PC-3 (cell line): ENCODE measurements at regions not wholly inside any gene's neighbourhood (a gene's known extent, or its start where the extent isn't known, plus 50 kb on each side); places are given as distances from the start of the nearest gene placed in this dataset.

Experiments
- ATAC-seq: fragments of 200-7000 bp; cut with Tn5 transposase; 2 replicates; pipeline ENCODE4 v1.9.1; 2020; ENCODE audit warnings: mild to moderate bottlenecking, moderate library complexity
- BruUV-seq: library from RNA; stranded (reverse); fragments of 400-500 nt; replicated peaks from 2 replicates; lab custom pipeline; 2021; lab: Mats Ljungman, UMichigan
- CTCF ChIA-PET: fragments of 300-600 bp; sonication (Branson Sonifier 250); formaldehyde crosslinking; loops from one replicate; lab custom pipeline; 2022; ENCODE audit warnings: antibody characterized with exemption; lab: Charles Lee
- POLR2A ChIA-PET: fragments of 300-600 bp; sonication (Branson Sonifier 250); formaldehyde crosslinking; loops from one replicate; lab custom pipeline; 2022; ENCODE audit warnings: antibody characterized with exemption; ENCODE audit not compliant: unreplicated experiment; lab: Charles Lee
- DNase-seq: peaks from one replicate; pipeline ENCODE4 v3.0.0-alpha.2; 2015
- H2AFZ ChIP-seq: fragments of 300-600 bp; sonication (generic); 2 replicates; pipeline ENCODE4 v1.6.0; 2016; ENCODE audit warnings: antibody characterized with exemption, low read length
- H3F3A ChIP-seq: fragments of 300-600 bp; sonication (generic); one replicate; pipeline ENCODE4 v1.6.0; 2017; ENCODE audit warnings: antibody characterized with exemption, low read length, control low read depth, mild to moderate bottlenecking; ENCODE audit not compliant: unreplicated experiment
- H3K27ac ChIP-seq: fragments of 300-600 bp; sonication (generic); 2 replicates; pipeline ENCODE4 v1.5.1; 2016; ENCODE audit warnings: mild to moderate bottlenecking, low read length
- H3K27me3 ChIP-seq: fragments of 300-600 bp; sonication (generic); 2 replicates; pipeline ENCODE4 v1.6.1; 2016; ENCODE audit warnings: low read length, mixed read lengths
- H3K36me3 ChIP-seq: fragments of 300-600 bp; sonication (generic); 2 replicates; pipeline ENCODE4 v1.6.1; 2016; ENCODE audit warnings: low read depth, mixed run types, low read length, mixed read lengths
- H3K4me1 ChIP-seq: fragments of 300-600 bp; sonication (generic); 2 replicates; pipeline ENCODE4 v1.5.1; 2016; ENCODE audit warnings: low read length; ENCODE audit not compliant: insufficient read depth
- H3K4me2 ChIP-seq: fragments of 300-600 bp; sonication (generic); 2 replicates; pipeline ENCODE4 v1.6.0; 2016; ENCODE audit warnings: low read length
- H3K4me3 ChIP-seq: fragments of 300-600 bp; sonication (generic); 2 replicates; pipeline ENCODE4 v1.5.1; 2016; ENCODE audit warnings: mild to moderate bottlenecking, low read length, mixed read lengths
- H3K79me2 ChIP-seq: fragments of 300-600 bp; sonication (generic); 2 replicates; pipeline ENCODE4 v1.6.1; 2017; ENCODE audit warnings: low read length, mixed read lengths
- H3K9ac ChIP-seq: fragments of 300-600 bp; sonication (generic); 2 replicates; pipeline ENCODE4 v1.6.0; 2016; ENCODE audit warnings: mild to moderate bottlenecking, low read length
- H3K9me2 ChIP-seq: fragments of 300-600 bp; sonication (generic); replicated peaks from 2 replicates; pipeline ENCODE4 v1.6.1; 2016; ENCODE audit warnings: mixed run types, low read length, mixed read lengths
- H3K9me3 ChIP-seq: fragments of 300-600 bp; sonication (generic); 2 replicates; pipeline ENCODE4 v1.6.1; 2016; ENCODE audit warnings: low read length, mixed read lengths
- H4K20me1 ChIP-seq: fragments of 300-600 bp; sonication (generic); 2 replicates; pipeline ENCODE4 v1.6.1; 2016; ENCODE audit warnings: low read length, mixed read lengths
- CTCF ChIP-seq: fragments of 300-600 bp; sonication (generic); conservative IDR thresholded peaks from 2 replicates; pipeline ENCODE4 v1.5.1; 2017; ENCODE audit warnings: antibody characterized with exemption, low read depth, mild to moderate bottlenecking, low read length
- EZH2 ChIP-seq: fragments of 300-600 bp; sonication (generic); IDR thresholded peaks from one replicate; pipeline ENCODE4 v1.6.1; 2017; ENCODE audit warnings: antibody characterized with exemption, mild to moderate bottlenecking, low read length; ENCODE audit not compliant: unreplicated experiment
- EZH2phosphoT487 ChIP-seq: fragments of 300-600 bp; sonication (generic); IDR thresholded peaks from 2 replicates; pipeline ENCODE4 v1.6.1; 2018; ENCODE audit warnings: mild to moderate bottlenecking, antibody characterized with exemption, low read length, borderline replicate concordance
- intact Hi-C: fragments of 100-400 bp; cut with micrococcal nuclease; formaldehyde crosslinking; loops from 2 replicates; pipeline ENCODE4 v1.9.0; 2023

GRCh38 chr4:81808011-81808672 is 336.4 kb upstream of the RASGEF1B start:
- Histone ChIP-seq H3K4me1 (peaks cover 7% of the 10 kb centered on the region; the same call in 1 of the 2 replicates), H3K79me2 (no peaks in the 10 kb centered on the region), H3K9me2 (no peaks in the 10 kb centered on the region), H3K36me3 (no peaks in the 10 kb centered on the region), H3K4me2 (peak overlapping the region; percentile 52; the same call in 1 of the 2 replicates), H3K4me3 (no peak overlapping the region; the same call in 1 of the 2 replicates), H3K27ac (peak overlapping the region; percentile 45), H3K9ac (no peak overlapping the region), H2AFZ (no peak overlapping the region), H3F3A (no peaks in the 10 kb centered on the region), H4K20me1 (no peaks in the 10 kb centered on the region), H3K9me3 (no peaks in the 10 kb centered on the region), H3K27me3 (no peaks in the 10 kb centered on the region)
- TF ChIP-seq EZH2phosphoT487: no peak
- no peak for TF ChIP-seq EZH2
- TF ChIP-seq CTCF: no peak
- CTCF ChIA-PET: no interaction called here
- POLR2A ChIA-PET: no interaction called here
- peak; percentile 39 for DNase-seq
- intact Hi-C loops: no loop called here
- no TSS peak for BruUV-seq
- no peak for ATAC-seq

- H3K4me1 ChIP-seq: peaks cover 7% of the 10 kb centered on the region; the same call in 1 of the 2 replicates
- H3K9ac ChIP-seq: no peak overlapping the region
- H3K9me2 ChIP-seq: no peaks in the 10 kb centered on the region
- H4K20me1 ChIP-seq: no peaks in the 10 kb centered on the region
- no peak overlapping the region for H2AFZ ChIP-seq
- peak overlapping the region; percentile 52; the same call in 1 of the 2 replicates for H3K4me2 ChIP-seq
- H3K79me2 ChIP-seq: no peaks in the 10 kb centered on the region
- intact Hi-C loops: no loop called here
- ATAC-seq (no peak), DNase-seq (no peak)
- no peak overlapping the region for H3K4me3 ChIP-seq
- BruUV-seq: no TSS peak
- TF ChIP-seq EZH2phosphoT487 (no peak), CTCF (no peak), EZH2 (no peak)
- H3K9me3 ChIP-seq: no peaks in the 10 kb centered on the region
- POLR2A ChIA-PET: no interaction called here
- CTCF ChIA-PET: no interaction called here
- H3K36me3 ChIP-seq: no peaks in the 10 kb centered on the region
- H3F3A ChIP-seq: no peaks in the 10 kb centered on the region
- no peaks in the 10 kb centered on the region for H3K27me3 ChIP-seq
- H3K27ac ChIP-seq: no peak overlapping the region
Measured at GRCh38 chr4:81807386-81807785, 335.7 kb upstream of the RASGEF1B start.

- CTCF ChIA-PET: no interaction called here
- DNase-seq (no peak), ATAC-seq (no peak)
- Histone ChIP-seq H2AFZ (no peak overlapping the region), H4K20me1 (no peaks in the 10 kb centered on the region), H3K9ac (no peak overlapping the region), H3K4me1 (peaks cover 7% of the 10 kb centered on the region; the same call in 1 of the 2 replicates), H3K27me3 (no peaks in the 10 kb centered on the region), H3K27ac (no peak overlapping the region), H3K9me3 (no peaks in the 10 kb centered on the region), H3F3A (no peaks in the 10 kb centered on the region), H3K9me2 (no peaks in the 10 kb centered on the region), H3K4me3 (no peak overlapping the region), H3K36me3 (no peaks in the 10 kb centered on the region), H3K79me2 (no peaks in the 10 kb centered on the region), H3K4me2 (no peak overlapping the region)
- POLR2A ChIA-PET: no interaction called here
- TF ChIP-seq EZH2phosphoT487 (no peak), CTCF (no peak), EZH2 (no peak)
- no TSS peak for BruUV-seq
- intact Hi-C loops: no loop called here
Measured at GRCh38 chr4:81806485-81806884, 334.8 kb upstream of the RASGEF1B start.
